ENCODE measurements at regions not wholly inside any gene's neighbourhood (a gene's known extent, or its start where the extent isn't known, plus 50 kb on each side); places are given as distances from the start of the nearest gene placed in this dataset.
"Not testable (repeated sequence)": the region's sequence is repeated elsewhere in the genome, so short reads cannot be mapped to it uniquely, and the experiment has no call there.

- peak overlapping the region; percentile 88 for H2AFZ ChIP-seq (ENCODE audit: low read length)
- H3K4me1 ChIP-seq (ENCODE audit: insufficient read depth, low read length, poor library complexity, severe bottlenecking), result peaks cover 8% of the 10 kb centered on the region
- TF ChIP-seq CTCF (conservative IDR thresholded peaks at IDR 0.05; ENCODE audit: low read length), result peak; percentile 76
- TF ChIP-seq EZH2phosphoT487 (IDR thresholded peaks at IDR 0.05; ENCODE audit: borderline replicate concordance), result no peak
- H3F3A ChIP-seq (ENCODE audit: low read depth), result no peaks in the 10 kb centered on the region
- H3K9me2 ChIP-seq (replicated peaks; ENCODE audit: low read depth, low read length), result no peaks in the 10 kb centered on the region
- no peaks in the 10 kb centered on the region for H3K79me2 ChIP-seq (ENCODE audit: insufficient read depth, low read length)
- H3K36me3 ChIP-seq (ENCODE audit: insufficient read depth, low read length), result no peaks in the 10 kb centered on the region
- no peaks in the 10 kb centered on the region for H3K9me3 ChIP-seq (ENCODE audit: insufficient read depth, low read depth, low read length)
- no peaks in the 10 kb centered on the region for H3K27me3 ChIP-seq (ENCODE audit: insufficient read depth, low read length, poor library complexity, severe bottlenecking)
- H3K9ac ChIP-seq (ENCODE audit: low read depth, low read length, poor library complexity, severe bottlenecking), result peak overlapping the region; percentile 56
- H3K4me3 ChIP-seq (ENCODE audit: low read length, poor library complexity, severe bottlenecking), result peak overlapping the region; percentile 74
- H4K20me1 ChIP-seq (ENCODE audit: insufficient read depth, low read length, poor library complexity, severe bottlenecking), result no peaks in the 10 kb centered on the region
- H3K4me2 ChIP-seq (ENCODE audit: low read depth, low read length, poor library complexity, severe bottlenecking), result peak overlapping the region; percentile 86
Measured at GRCh38 chr6:28683945-28684538, 158.4 kb downstream of the GPX5 start.

GRCh38 chr6:28685960-28686359 is 160.3 kb downstream of the GPX5 start:
- not testable (repeated sequence) for H3K4me1 ChIP-seq (ENCODE audit: insufficient read depth, low read length, poor library complexity, severe bottlenecking); H4K20me1 ChIP-seq (ENCODE audit: insufficient read depth, low read length, poor library complexity, severe bottlenecking); H3K36me3 ChIP-seq (ENCODE audit: insufficient read depth, low read length); H3K9me3 ChIP-seq (ENCODE audit: insufficient read depth, low read depth, low read length); H3K9me2 ChIP-seq (replicated peaks; ENCODE audit: low read depth, low read length); H3K79me2 ChIP-seq (ENCODE audit: insufficient read depth, low read length); H3F3A ChIP-seq (ENCODE audit: low read depth); H3K27me3 ChIP-seq (ENCODE audit: insufficient read depth, low read length, poor library complexity, severe bottlenecking)
- peak overlapping the region; percentile 92 for H2AFZ ChIP-seq (ENCODE audit: low read length)
- peak overlapping the region; percentile 74 for H3K4me2 ChIP-seq (ENCODE audit: low read depth, low read length, poor library complexity, severe bottlenecking)
- peak overlapping the region; percentile 66 for H3K4me3 ChIP-seq (ENCODE audit: low read length, poor library complexity, severe bottlenecking)
- H3K9ac ChIP-seq (ENCODE audit: low read depth, low read length, poor library complexity, severe bottlenecking), result peak overlapping the region; percentile 46

GRCh38 chr6:28686446-28687027 is 160.9 kb downstream of the GPX5 start:
- H3K9me2 ChIP-seq (replicated peaks; ENCODE audit: low read depth, low read length); H4K20me1 ChIP-seq (ENCODE audit: insufficient read depth, low read length, poor library complexity, severe bottlenecking); H3F3A ChIP-seq (ENCODE audit: low read depth); H3K4me1 ChIP-seq (ENCODE audit: insufficient read depth, low read length, poor library complexity, severe bottlenecking); H3K79me2 ChIP-seq (ENCODE audit: insufficient read depth, low read length); H3K36me3 ChIP-seq (ENCODE audit: insufficient read depth, low read length); H3K9me3 ChIP-seq (ENCODE audit: insufficient read depth, low read depth, low read length); H3K27me3 ChIP-seq (ENCODE audit: insufficient read depth, low read length, poor library complexity, severe bottlenecking): not testable (repeated sequence)
- Histone ChIP-seq H2AFZ (ENCODE audit: low read length) (peak overlapping the region; percentile 92), H3K4me2 (ENCODE audit: low read depth, low read length, poor library complexity, severe bottlenecking) (peak overlapping the region; percentile 74), H3K9ac (ENCODE audit: low read depth, low read length, poor library complexity, severe bottlenecking) (peak overlapping the region; percentile 46), H3K4me3 (ENCODE audit: low read length, poor library complexity, severe bottlenecking) (peak overlapping the region; percentile 66)
- TF ChIP-seq CTCF (conservative IDR thresholded peaks at IDR 0.05; ENCODE audit: low read length), result peak; percentile 69

GRCh38 chr6:28687309-28687981 is 161.8 kb downstream of the GPX5 start:
- not testable (repeated sequence) for H3K9me2 ChIP-seq (replicated peaks; ENCODE audit: low read depth, low read length); H3K4me2 ChIP-seq (ENCODE audit: low read depth, low read length, poor library complexity, severe bottlenecking); H3K9me3 ChIP-seq (ENCODE audit: insufficient read depth, low read depth, low read length); H3K27me3 ChIP-seq (ENCODE audit: insufficient read depth, low read length, poor library complexity, severe bottlenecking); H3F3A ChIP-seq (ENCODE audit: low read depth); H3K79me2 ChIP-seq (ENCODE audit: insufficient read depth, low read length); H3K4me3 ChIP-seq (ENCODE audit: low read length, poor library complexity, severe bottlenecking); H3K36me3 ChIP-seq (ENCODE audit: insufficient read depth, low read length); H3K9ac ChIP-seq (ENCODE audit: low read depth, low read length, poor library complexity, severe bottlenecking); H4K20me1 ChIP-seq (ENCODE audit: insufficient read depth, low read length, poor library complexity, severe bottlenecking); H3K4me1 ChIP-seq (ENCODE audit: insufficient read depth, low read length, poor library complexity, severe bottlenecking)
- H2AFZ ChIP-seq (ENCODE audit: low read length), result peak overlapping the region; percentile 37; the same call in 1 of the 2 replicates

- H3K36me3 ChIP-seq (ENCODE audit: insufficient read depth, low read length); H3K4me3 ChIP-seq (ENCODE audit: low read length, poor library complexity, severe bottlenecking); H3K9me3 ChIP-seq (ENCODE audit: insufficient read depth, low read depth, low read length); H3K27me3 ChIP-seq (ENCODE audit: insufficient read depth, low read length, poor library complexity, severe bottlenecking); H3K4me1 ChIP-seq (ENCODE audit: insufficient read depth, low read length, poor library complexity, severe bottlenecking); H4K20me1 ChIP-seq (ENCODE audit: insufficient read depth, low read length, poor library complexity, severe bottlenecking); H3K79me2 ChIP-seq (ENCODE audit: insufficient read depth, low read length); H3K9me2 ChIP-seq (replicated peaks; ENCODE audit: low read depth, low read length); H3K9ac ChIP-seq (ENCODE audit: low read depth, low read length, poor library complexity, severe bottlenecking); H3K4me2 ChIP-seq (ENCODE audit: low read depth, low read length, poor library complexity, severe bottlenecking); H2AFZ ChIP-seq (ENCODE audit: low read length); H3F3A ChIP-seq (ENCODE audit: low read depth): not testable (repeated sequence)
Measured at GRCh38 chr6:28691991-28692390, 166.3 kb downstream of the GPX5 start.
